GM19023 (cell line): ENCODE measurements at regions not wholly inside any gene's neighbourhood (a gene's known extent, or its start where the extent isn't known, plus 50 kb on each side); places are given as distances from the start of the nearest gene placed in this dataset.

ENCODE experiments used
- ATAC-seq: cut with Tn5 transposase; IDR thresholded peaks from one replicate; pipeline ENCODE4 v1.9.1; 2021; ENCODE audit warnings: mild to moderate bottlenecking, moderate library complexity; ENCODE audit not compliant: unreplicated experiment

DNA sequence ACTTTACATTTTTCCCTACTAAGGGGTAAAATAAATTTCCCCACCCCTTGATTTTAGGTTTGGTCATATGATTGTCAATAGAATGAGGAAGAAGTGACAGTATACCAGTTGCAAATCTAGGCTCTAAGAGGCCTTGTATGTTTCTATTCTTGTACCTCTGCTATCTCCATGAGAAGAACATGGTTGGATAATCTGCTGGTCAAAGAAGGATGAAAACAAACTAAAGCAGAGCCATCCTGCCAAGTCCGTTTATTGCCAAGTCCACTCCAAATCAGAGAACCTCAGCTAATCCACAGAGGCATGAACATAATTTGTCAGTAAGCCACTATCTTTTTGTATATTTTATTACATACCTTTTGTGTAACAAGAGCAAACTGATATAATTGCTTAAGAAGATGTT is 98.0 kb downstream of the CRPPA start:
- no peak for ATAC-seq

DNA sequence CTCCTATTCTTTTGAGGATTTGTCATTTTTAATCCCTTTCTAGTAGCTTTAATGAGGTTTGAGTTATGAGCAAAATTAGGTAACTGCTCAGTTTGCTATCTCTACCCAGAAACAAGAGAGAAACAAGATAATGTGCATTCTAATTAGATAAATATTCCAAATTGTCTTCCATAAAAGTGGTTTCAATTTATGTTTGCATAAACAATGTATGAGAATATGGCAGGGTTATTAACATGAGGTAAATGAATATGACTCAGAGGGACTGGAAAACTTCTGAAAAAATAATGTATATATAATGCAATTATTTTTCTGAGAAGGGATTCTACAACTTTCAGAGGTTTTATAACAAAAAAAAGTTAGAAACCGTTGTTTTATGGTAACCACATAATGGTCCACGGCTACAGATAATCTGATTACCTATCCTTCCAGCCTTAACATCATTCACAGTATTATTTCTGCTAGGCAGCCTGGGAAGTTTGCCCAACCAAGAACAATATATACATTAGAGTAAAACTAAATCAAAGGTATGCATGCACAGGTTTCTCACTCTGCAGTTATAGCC is 101.2 kb downstream of the CRPPA start:
- no peak for ATAC-seq

DNA sequence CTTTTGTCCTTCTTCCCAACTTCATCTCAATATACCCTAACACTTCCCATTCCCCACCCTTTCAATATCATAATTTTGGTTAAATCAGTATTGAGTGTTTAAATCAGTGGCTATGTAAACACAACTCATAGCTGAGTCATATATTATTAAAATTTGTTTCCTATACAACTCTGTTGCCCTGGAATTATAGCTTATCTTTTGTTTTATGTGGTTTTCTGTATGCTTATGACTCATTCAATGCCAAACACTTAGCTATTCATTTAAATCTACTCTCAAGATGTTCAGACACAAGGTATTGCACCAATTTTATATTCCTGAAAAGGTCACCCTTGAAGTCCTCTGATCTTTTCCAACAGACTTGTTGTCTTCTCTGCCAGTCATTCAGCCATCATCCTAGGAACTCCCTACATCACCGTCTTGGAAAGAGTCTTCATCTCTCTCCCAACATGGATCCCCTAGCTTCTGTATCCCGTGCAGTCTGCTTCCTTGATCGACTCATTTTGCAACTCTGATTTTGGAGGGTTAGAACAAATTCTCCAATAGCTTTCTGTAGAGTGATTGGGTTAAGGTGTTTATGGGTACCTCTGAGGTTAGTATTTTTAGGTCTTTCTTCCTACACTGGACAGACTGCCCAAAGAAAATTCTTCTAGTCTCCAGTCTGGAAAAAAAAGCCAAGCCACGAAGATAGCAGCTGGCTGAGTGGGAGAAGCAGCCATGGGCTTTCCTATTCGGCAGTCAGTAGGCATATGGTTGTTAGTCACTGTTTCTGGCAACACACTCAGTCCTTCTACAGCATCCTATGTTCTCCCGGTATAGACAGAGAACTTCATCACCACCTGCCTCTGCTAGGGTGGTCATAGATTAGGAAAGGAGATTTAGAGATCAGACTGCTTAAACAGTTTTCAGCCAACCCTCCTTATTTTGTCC is 102.1 kb downstream of the CRPPA start:
- ATAC-seq = no peak

DNA sequence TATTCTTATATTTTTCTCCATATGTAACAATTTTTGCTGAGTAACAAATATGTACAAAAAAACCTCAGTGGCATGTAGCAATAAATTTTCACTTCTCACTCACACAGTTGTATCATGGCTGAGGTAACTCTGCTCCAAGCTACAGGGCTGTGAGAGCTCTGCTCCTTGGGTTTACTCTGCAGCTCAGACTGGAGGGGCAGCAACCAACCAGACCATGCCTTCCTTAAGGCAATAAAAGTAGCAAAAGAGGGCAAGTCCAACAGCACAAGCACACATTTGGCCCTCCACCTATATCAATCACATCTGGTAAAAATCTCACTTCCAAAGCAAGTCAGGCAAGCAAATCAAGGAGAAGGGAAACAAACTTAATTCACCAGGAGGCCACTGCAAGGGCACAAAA is 102.9 kb downstream of the CRPPA start:
- ATAC-seq = no peak

DNA sequence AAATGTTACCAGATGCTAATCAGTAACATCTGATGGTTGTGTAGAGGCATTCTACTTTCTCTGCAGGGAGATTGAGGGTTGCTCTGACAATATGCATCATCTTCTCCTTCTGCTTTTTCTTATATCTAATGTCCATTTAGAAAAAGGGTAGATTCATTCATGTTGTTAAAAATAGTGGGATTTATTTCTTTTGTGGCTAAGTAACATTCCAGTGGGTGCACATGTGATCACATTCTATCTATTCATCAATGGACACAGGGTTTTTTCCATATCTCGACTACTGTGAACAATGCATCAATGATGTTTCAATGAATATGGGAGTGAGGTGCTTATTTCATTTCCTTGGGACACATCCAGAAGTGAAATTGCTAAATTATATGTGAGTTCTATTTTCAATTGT is 103.9 kb downstream of the CRPPA start:
- ATAC-seq = no peak

DNA sequence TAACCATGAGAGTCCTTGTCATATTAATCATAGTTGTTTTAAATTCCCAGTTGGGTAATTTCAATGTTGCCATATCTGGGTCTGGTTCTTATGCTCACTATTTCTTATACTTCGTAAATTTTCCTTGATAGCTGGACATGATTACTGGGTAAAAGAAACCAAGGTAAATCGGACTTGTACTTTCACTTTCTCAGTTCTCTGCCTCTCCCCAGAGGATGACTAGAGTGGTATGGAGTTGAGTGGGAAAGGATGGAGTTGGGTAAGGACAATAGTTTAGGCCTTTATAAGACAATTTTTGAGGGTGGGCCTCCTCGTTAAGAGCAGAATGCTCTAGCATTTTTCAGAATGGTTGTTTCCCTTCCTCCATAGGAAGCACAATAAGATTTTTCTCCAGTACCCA is 106.1 kb downstream of the CRPPA start:
- no peak for ATAC-seq

DNA sequence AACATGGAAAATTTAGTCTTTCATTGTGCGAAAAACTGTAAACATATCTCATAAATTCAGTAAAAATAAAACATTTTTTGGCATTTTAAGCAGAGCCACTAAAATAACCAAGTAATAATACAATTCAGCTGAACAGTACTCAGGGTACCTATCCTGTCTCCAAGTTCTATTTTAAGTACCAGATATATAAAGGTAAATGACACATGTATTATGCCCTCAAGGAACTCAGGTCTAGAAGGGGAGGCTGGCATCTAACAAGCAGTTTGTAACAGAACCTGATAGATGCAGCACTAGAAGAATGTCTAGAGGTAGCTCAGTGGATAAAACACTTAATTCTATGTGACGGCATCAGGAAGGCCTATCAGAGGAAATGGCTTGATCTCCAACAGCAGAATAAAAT is 112.2 kb downstream of the CRPPA start:
- ATAC-seq = no peak

DNA sequence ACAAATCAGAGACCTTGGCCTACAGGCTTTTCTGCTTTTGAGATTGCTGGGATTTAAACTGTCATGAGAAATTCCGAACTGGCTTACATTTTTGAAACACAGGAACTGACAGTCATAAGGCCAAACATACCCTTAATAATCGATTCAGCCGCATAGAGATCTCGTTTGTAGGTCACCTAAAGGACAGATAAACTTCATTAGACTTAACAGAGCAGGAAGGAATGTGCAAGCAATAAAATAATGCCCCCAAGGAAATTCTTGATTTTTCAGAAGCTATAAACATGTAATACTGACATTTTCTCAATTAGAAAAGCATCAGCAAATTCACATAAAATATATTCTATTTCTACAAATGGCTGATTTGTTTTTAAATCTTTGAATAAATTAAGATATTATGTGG is 120.0 kb downstream of the CRPPA start:
- no peak for ATAC-seq

DNA sequence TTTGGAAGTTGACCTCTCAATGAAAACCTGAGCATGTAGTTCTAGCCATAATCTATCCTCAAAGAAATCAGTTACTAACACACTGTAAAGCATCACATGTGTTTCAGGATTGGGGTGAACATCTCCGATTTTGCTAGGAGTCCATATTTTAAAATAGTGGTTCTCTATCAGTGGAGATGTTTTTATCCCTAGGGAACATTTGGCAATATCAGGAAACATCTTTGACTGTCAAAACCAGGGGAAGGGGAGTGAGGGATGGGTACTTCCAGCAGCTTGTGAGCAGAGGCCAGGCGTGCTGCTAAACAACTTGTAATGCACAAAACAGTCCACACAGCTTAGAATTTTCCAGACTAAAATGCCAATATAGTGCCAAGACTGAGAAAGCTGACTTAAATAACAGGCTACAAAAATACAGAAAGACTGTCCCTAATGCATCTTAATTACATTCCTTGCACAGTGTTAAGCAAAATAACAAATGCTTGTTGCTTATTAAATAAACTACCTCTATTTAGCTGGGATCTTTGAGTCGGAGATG is 120.9 kb downstream of the CRPPA start:
- no peak for ATAC-seq

DNA sequence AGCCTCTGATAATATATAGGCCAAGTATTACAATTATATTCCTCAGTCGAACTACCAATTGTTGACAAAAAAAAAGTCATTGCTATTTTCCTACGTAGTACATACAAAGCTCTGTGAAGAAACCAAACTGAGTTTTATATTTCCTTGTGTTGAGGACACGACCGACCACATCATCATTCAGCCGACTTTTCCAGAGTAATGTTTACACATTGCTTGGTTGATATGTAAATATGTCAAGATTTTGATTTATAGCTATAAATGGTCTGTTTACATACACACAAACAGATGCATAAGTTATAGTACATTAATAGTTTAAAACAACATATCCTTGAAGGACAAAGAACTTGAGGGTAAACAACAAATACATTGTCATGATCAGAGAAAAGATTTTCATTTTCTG is 121.5 kb downstream of the CRPPA start:
- no peak for ATAC-seq

DNA sequence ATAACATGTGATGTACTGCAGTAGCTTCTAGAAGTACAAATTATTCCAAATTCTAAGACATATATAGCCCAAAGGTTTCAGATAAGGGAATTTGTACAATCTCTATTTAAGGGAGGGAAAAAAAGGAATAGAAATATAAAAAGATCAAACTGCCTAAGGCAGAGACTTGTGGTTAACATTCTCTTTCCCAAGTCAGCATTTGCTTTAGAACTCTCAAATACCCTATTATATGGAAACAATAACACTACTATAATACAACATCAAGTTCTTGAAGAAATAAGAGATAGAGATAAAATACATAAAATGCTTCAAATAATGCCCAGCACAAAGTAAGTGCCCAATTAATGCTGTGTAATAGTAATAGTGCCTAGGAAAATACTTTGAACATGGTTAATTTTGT is 123.1 kb downstream of the CRPPA start:
- no peak for ATAC-seq

DNA sequence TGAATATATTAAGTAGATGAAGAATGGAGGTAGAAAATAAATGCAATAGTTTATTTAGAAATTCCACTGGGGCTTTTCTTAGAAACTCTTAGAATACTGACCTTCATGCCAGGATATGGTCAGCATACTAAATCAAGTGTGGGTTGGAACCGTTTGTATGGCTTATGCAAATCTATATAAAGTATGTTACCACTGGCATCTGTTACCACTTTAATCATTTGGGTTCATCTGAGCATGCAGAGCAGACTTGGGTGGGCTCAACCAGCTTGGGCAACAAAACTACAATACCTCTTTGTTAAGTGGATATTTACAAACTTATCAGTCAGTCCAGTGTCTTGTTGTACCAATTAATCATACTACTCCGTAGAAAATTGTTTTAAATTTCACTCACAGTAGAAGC is 125.8 kb downstream of the CRPPA start:
- ATAC-seq = no peak

DNA sequence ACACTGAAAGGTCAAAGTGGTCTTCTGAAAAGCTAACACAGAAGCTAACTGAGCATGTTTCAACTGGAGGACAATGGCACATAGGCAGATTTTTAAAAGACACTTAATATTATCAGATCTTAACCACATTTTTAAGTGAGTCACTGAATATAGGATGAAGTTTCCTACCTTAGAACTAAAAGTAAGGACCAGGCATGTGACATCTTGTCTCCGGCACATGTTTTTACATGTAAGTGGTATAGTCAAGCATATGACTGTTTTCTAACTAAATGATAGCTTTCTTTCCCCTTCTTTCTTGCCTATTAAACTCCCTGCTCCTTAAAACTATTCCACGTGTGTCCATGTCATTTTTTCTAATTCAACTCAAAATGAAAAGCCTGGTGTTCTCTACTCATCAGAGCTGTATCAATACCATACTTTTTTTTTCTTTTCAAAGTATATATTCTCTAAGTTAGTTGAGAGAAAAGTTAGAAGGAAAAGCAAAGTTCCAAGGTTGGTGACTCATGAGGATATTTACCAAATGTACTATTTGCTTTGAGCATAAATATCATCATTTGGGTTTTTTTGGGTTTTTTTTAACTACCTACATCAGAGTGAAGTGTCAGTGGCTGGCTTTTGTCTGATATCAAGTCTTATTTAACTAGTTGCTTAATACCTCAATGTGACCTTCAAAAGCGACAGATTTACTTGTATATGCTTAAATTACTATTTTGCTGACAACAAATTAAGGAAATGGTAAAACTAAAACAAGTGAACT is 127.5 kb downstream of the CRPPA start:
- ATAC-seq = no peak

DNA sequence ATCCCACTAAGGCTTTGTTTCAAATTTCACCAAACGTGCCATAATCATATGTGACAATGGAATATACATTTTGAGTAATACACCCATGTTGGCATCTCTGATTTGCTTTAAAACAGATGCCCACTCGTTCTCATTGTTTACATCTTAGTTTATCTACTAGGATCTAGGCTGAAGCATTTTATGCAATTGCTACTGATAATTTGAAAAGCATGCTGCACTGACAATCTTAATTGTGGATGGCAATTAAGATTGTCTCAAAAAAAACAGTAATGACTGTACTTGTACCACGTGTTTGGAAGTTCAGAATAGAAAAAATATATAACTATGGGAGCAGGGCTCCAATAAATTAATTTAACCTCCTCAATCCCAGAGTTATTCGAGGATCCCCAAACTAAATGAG is 136.8 kb downstream of the CRPPA start:
- no peak for ATAC-seq

DNA sequence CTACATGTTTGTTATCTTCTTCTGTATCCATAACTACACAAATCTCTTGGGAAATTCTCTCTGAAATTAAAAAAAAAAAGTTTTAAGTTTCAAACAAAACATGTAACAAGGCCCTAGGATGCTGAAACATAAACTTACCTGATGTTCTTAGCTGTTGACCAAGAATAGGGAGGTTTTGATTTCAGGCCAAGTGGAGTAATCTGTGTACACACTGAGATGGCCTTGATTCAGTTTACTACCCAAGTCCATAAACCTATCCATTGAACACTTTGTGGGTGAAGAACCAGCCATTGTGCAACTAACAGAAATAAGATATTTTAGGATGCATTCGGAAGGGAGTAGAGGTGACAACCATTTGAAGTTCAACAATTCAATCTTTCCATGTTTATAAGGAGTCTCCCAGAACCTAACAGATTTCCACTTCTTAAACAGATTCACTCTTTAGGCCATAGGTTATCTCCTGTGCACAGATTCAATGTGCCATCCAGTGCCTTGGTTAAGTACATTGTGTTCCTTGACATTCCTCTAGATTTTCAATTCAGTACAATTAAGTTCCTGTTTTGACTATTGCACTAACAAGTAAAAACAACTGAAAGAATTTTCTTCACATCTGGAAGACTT is 143.1 kb downstream of the CRPPA start:
- no peak for ATAC-seq

DNA sequence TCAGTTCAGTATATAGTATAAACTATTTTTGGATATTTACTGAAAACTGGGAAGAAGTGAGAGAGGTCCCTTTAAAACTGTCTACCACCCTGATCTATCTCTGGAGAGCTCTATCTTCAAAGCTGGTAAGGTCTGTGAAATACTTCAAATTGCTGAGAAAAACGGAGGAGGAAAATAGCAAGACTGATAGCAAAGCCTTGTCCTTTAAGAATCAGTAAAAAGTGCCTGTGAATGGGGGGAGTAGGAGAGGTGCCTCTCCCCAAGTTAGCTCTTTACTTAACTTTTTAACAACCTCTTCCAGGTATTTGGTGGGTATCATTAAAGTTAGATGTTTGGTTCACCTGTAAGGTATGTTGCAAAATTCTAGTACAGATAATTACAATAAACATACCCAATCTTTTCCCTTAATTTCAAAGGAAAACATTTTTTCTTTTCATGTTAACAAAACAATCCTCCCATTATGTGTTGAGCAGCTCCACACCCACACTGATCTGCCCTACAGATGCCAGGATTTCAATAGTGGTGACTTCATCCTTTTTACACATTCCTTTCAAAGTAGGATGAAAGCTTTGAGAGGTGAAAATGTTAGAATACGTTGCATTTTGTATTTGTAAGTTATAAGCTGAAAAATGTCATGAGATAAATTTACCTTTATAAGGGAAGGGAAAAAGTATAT is 149.2 kb downstream of the CRPPA start:
- ATAC-seq = no peak

DNA sequence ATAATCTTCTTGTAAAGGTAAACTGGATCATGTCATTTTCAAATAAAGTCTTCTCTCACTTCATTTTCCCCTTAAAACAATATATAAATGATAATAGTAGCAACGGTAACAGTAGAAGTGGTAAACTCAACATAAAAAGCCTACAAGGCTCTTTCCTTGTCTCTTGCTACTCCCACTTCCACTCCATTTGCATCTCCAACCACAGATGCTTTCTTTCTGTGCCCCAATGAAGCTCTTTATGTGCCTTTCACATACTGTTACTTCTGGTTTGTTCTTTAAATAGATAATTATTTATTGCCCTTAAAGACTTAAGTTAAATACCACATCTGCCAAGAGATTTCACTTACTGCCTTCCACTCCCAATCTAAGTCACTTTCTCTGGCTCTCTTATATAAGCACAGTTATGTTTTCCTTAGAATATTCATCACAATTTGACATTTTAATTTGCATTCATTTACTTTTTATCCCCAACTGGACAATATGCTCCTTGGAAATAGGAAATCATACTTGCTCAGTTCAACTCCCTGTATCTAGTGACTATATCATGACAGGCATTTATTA is 149.9 kb downstream of the CRPPA start:
- ATAC-seq = no peak

DNA sequence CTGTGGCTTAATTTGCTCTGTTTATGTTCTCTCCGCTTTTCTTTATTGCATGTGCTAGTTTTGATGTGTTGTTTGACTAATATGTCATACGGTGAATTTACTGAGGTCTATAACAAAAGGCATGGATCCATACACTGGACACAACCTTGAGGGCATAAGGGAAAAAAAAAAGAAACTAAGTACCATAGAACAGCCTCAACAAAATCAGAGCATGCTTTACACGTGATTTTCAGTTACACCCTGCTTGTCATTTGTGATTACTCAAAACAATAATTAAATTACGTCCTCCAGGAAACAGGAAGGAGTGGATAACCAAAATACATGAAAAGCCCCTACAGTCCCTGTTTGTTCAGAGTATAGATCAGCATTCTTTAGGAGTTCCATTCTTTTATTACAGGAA is 150.5 kb downstream of the CRPPA start:
- no peak for ATAC-seq

DNA sequence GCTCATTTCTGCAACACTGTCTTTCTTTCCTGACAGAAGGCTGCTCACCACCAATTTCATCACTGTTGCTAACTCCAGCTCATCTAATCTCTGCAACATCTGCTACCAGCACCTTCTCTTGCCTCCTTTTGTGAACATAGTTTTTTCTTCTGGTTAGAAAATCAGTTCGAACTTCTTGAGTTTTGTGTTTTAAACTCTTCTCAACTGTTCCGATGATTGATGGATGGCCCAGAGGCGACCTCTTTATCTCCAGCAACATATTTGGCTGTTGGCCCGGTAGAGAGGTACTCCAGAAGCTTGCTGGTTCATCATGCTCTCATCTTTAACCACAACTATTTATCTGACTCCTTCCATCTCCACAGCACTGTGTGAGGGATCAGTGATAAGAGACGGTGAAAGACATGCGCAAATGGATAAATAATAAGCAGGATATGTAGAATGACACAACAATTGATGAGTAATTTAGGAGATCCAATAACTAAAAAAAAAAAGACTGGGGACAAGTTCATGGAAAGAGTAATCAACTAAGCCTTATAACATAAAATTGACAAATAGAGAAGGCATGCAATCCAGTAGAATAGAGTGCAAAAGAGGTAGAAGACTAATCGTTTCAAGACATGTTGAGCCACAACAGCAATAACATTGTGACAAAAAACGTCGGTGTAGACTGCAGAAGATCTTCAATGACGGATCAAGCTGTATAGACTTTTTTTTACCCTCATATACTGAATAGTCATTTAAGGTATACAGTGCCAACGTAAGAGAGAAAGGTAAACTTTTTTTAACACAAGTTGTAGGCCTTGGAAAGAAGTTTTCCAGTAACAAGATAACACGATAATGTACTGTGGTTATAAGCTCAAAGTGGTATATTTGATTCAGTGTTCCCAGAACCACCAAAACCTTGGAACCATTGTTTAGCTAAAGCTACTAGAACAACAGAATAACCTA is 152.2 kb downstream of the CRPPA start:
- ATAC-seq = no peak
